LNCaP clone FGC (cell line): ENCODE measurements at regions not wholly inside any gene's neighbourhood (a gene's known extent, or its start where the extent isn't known, plus 50 kb on each side); places are given as distances from the start of the nearest gene placed in this dataset.

Experiments used
- DNase-seq: peaks from one replicate; pipeline ENCODE4 v3.0.0-alpha.2; 2011; ENCODE audit warnings: low read depth
- H3K4me3 ChIP-seq: 2 replicates; pipeline ENCODE4 v1.5.1; 2011; ENCODE audit warnings: mild to moderate bottlenecking, low read depth, low read length, control low read depth
- CTCF ChIP-seq: IDR thresholded peaks from 2 replicates; pipeline ENCODE4 v1.5.1; 2012; ENCODE audit warnings: mild to moderate bottlenecking; ENCODE audit not compliant: control insufficient read depth, insufficient read depth; ENCODE audit errors: extremely low read depth

DNA sequence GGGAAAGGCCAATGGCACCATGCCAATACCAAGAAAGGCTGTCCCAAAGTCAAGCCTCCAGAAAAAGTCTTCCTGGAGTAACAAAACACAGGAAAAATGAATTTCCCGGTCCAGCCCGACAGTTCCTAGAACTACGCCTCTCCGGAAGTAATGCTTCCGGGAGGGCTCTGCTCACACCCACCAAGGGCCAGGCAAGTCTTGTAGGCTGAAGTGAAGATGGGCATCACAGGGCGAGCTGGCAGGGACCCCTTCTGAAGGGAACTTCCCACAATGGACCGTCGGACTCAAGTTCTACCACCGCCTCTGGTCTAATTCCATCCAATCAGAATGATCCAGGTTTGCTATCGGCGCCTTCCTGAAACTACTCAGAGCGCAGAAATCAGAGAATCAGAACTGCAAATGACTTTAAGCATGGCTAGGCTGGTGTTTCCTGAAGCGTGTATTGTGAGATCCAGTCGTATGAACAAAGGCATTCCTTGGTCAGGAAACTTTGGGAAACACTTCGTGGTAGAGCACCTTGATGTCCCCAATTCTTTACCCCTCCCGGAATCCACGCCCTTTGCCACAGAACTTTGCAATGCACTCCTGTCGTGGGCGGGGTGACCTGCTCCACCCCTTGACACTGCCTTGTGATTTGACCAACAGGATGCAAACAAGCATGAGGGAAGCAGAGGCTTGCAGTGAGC, 127.8 kb downstream of the BCOR start:
- H3K4me3 ChIP-seq, result no peak overlapping the region
- no peak for DNase-seq

GRCh38 chrX:39971760-39972159, 126.0 kb downstream of the BCOR start:
- H3K4me3 ChIP-seq, result no peak overlapping the region
- DNase-seq, result no peak
- no peak for TF ChIP-seq CTCF

More for the DNA sequence above, 127.8 kb downstream of the BCOR start:
- TF ChIP-seq CTCF, result no peak

- DNase-seq, result no peak
- no peak overlapping the region for H3K4me3 ChIP-seq
- TF ChIP-seq CTCF, result no peak
Observed at GRCh38 chrX:39972340-39972739, 125.4 kb downstream of the BCOR start.

DNA sequence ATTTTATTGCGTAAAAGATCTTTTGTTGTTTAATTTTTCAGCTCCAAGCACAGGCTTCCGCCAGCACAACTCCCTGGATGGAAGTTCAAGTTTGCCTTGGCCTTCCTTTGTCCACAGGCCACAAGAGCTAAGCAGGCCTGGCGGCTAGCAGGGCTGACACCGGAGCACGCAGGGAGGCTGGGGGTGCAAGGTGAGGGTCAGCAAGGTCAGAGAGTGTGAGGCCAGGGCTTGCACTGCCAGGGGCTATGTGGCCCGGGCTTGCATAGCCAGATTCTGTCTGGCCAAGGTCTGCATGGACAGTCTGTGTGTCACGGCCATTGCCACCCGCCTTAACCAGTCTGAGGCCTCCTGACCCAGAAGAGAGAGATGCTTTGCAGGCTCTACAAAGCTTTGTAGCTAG, 123.9 kb downstream of the BCOR start:
- TF ChIP-seq CTCF, result no peak
- no peak for DNase-seq
- no peak overlapping the region for H3K4me3 ChIP-seq

GRCh38 chrX:39974270-39974669, 123.5 kb downstream of the BCOR start:
- TF ChIP-seq CTCF, result no peak
- no peak overlapping the region for H3K4me3 ChIP-seq
- no peak for DNase-seq

DNA sequence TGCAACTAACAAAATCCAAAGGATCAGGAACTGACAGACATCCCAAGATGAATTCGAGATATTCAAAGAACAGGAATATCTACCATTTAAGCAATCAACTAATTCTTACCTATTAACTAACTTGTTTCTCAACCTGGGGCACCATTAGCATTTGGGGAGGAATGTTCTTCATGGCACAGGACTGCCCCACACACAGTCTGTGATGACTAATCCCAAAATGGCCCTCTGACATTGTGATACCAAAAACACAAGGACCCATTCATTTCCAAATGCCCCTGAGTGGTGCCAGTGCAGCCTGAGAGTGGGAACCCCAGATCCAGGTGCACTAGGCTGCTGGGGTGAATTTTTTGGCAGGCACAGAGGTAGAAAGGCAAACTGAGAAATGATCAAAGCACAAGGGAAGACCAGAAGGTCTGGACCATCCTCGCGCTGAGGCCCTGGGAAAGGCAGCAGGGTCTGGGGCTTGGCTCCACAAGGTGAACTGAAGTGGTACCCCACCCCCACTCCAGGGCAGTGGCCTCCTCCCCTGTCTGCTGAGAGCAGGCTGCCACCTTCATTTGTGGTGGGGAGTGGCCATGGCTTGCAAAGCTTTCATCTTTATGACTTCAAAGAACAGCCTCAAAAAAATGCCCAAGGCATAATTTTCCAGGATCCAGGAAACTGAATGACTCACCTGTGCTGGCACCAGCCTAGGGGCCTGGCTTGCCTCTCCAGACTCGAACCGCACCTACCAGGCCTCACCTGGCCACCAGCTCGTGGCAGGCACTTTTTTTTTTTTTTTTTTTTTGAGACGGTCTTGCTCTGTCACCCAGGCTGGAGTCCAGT, 122.4 kb downstream of the BCOR start:
- H3K4me3 ChIP-seq, result no peak overlapping the region
- TF ChIP-seq CTCF, result no peak
- DNase-seq, result peak; percentile 67
